Testis (tissue), 2 donors: ENCODE measurements at regions not wholly inside any gene's neighbourhood (a gene's known extent, or its start where the extent isn't known, plus 50 kb on each side); places are given as distances from the start of the nearest gene placed in this dataset.

Source experiments
- POLR2A ChIP-seq: fragments of 450-650 bp; IDR thresholded peaks from one replicate; pipeline ENCODE4 v1.6.1; 2017; ENCODE audit warnings: antibody characterized with exemption, mild to moderate bottlenecking, moderate library complexity
- TF ChIP-seq, protein P1 (sequence below), 3 experiments: fragments of 450-650 bp in 2 of 3; fragments of 200-600 bp in 1 of 3; sonication (generic) in 1 of 3; IDR thresholded peaks; one replicate each; pipeline ENCODE4 v1.5.1; 2016 to 2019; ENCODE audit warnings: antibody characterized with exemption in 3 of 3, mild to moderate bottlenecking in 2 of 3, moderate library complexity in 1 of 3

GRCh38 chr18:55115606-55116005 lies 156.3 kb upstream of the CCDC68 start:
- TF ChIP-seq, protein P1, sequence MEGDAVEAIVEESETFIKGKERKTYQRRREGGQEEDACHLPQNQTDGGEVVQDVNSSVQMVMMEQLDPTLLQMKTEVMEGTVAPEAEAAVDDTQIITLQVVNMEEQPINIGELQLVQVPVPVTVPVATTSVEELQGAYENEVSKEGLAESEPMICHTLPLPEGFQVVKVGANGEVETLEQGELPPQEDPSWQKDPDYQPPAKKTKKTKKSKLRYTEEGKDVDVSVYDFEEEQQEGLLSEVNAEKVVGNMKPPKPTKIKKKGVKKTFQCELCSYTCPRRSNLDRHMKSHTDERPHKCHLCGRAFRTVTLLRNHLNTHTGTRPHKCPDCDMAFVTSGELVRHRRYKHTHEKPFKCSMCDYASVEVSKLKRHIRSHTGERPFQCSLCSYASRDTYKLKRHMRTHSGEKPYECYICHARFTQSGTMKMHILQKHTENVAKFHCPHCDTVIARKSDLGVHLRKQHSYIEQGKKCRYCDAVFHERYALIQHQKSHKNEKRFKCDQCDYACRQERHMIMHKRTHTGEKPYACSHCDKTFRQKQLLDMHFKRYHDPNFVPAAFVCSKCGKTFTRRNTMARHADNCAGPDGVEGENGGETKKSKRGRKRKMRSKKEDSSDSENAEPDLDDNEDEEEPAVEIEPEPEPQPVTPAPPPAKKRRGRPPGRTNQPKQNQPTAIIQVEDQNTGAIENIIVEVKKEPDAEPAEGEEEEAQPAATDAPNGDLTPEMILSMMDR (IDR thresholded peaks at IDR 0.05) = no peak
- TF ChIP-seq POLR2A = no peak
